Lung (tissue), 11 donors: ENCODE measurements at regions not wholly inside any gene's neighbourhood (a gene's known extent, or its start where the extent isn't known, plus 50 kb on each side); places are given as distances from the start of the nearest gene placed in this dataset.

Source experiments
- ATAC-seq: fragments of 200-7000 bp; cut with Tn5 transposase; one replicate; pipeline ENCODE4 v1.9.1; 2020; ENCODE audit warnings: moderate number of reproducible peaks; ENCODE audit not compliant: insufficient read depth, low FRiP score
- DNase-seq, 3 donors: peaks; one replicate each; pipeline ENCODE4 v3.0.0-alpha.2; 2013 to 2017
- H3K27ac ChIP-seq, 2 donors: one replicate each; pipeline ENCODE4 v1.5.1; 2013; ENCODE audit warnings: mild to moderate bottlenecking in 2 of 2, moderate library complexity in 2 of 2, control low read depth in 1 of 2, inconsistent platforms in 1 of 2, low read depth in 1 of 2, low read length in 1 of 2
- H3K27me3 ChIP-seq, 3 donors: one replicate each; pipeline ENCODE4 v1.5.1; 2013; ENCODE audit warnings: low read length in 2 of 3; ENCODE audit not compliant: control insufficient read depth in 3 of 3, insufficient read depth in 3 of 3
- H3K36me3 ChIP-seq, 4 donors: one replicate each; pipeline ENCODE4 v1.5.1; 2013; ENCODE audit warnings: low read length in 4 of 4, mild to moderate bottlenecking in 1 of 4, moderate library complexity in 1 of 4; ENCODE audit not compliant: control insufficient read depth in 4 of 4, insufficient read depth in 4 of 4
- H3K4me1 ChIP-seq, 5 donors: one replicate each; pipeline ENCODE4 v1.5.1; 2013; ENCODE audit warnings: low read length in 5 of 5, mild to moderate bottlenecking in 2 of 5, moderate library complexity in 1 of 5; ENCODE audit not compliant: control insufficient read depth in 5 of 5, insufficient read depth in 5 of 5
- H3K4me3 ChIP-seq: one replicate; pipeline ENCODE4 v1.5.1; 2013; ENCODE audit warnings: mild to moderate bottlenecking, control low read depth, moderate library complexity
- H3K9ac ChIP-seq, 2 donors: one replicate each; pipeline ENCODE4 v1.5.1; 2013; ENCODE audit warnings: low read length in 2 of 2, control low read depth in 1 of 2; ENCODE audit not compliant: insufficient read depth in 1 of 2
- H3K9me3 ChIP-seq, 4 donors: one replicate each; pipeline ENCODE4 v1.5.1; 2013; ENCODE audit warnings: low read length in 3 of 4, mild to moderate bottlenecking in 1 of 4, moderate library complexity in 1 of 4; ENCODE audit not compliant: control insufficient read depth in 4 of 4, insufficient read depth in 3 of 4
- CTCF ChIP-seq: IDR thresholded peaks from 2 replicates; pipeline ENCODE4 v1.5.1; 2012; ENCODE audit warnings: mild to moderate bottlenecking; ENCODE audit errors: control extremely low read depth, extremely low read depth
- WGBS, 2 donors: extraction: QIAGEN DNeasy Blood & Tissue Kit; methylation state at CpG; one replicate each; pipeline ENCODE4 v1.1.7; 2013; 5-methylcytosine and 5-hydroxymethylcytosine counted together
- donor health status: control.
- donor health status: control.
- donor health status: Bipolar disorder and iron deficiency.
- donor health status: healthy.
- donor health status: DM: yes; HTN: yes; CAD: no.

DNA sequence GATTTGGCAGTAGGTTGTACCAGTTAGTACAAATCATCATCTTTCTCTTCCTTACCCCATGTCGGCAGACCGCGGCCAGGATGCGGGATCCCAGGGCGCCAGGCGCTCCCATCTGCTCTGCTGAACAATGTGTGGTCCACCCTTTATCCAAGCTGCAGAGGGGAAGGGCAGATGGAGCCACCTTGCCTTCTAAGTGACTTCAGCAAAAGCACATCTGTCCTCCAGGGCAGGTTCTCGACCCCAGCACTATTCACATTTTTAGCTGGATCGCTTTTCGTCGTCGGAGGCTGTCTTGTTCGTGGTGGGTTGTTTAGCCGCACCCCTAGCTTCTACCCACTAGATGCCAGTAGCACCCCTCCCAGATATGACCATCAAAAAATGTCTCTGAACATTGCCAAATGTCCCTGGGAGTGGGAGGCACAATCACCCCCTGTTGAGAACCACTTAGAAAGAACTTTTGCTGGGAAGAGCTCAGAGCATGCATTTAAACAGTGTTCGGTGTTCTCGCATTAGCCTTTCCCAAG lies 58.1 kb upstream of the SIM2 start:
- Histone ChIP-seq H3K4me3 (no peak overlapping the region), H3K4me1 (peaks cover 0 to 10% (median 5%) of the 10 kb centered on the region in 5 donors), H3K36me3 (no peaks in the 10 kb centered on the region), H3K27me3 (no peaks in the 10 kb centered on the region), H3K27ac (no peak overlapping the region), H3K9me3 (peaks cover 0 to 5% (median 2%) of the 10 kb centered on the region in 4 donors), H3K9ac (no peak overlapping the region)
- TF ChIP-seq CTCF: no peak
- WGBS, 2 donors: 71 to 88% methylated on average over 15 of the region's 15 CpGs
- ATAC-seq (no peak), DNase-seq (no peak)

DNA sequence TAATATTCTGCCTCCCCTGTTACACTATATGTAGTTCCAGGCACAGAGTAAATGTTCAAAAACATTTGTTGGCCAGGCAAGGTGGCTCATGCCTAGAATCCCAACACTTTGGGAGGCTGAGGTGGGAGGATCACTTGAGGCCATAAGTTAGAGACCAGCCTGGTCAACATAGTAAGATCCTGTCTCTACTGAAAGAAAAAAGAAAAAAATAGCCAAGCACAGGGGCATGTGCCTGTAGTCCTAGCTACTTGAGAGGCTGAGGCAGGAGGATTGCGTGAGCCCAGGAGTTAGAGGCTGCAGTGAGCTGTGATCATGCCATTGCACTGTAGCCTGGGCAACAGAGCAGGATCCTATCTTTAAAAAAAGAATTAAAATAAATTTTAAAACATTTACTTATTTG lies 57.6 kb upstream of the SIM2 start:
- no peak for DNase-seq
- Histone ChIP-seq H3K9me3 (peaks cover 0 to 2% (median 0%) of the 10 kb centered on the region in 4 donors), H3K9ac (no peak overlapping the region), H3K27ac (no peak overlapping the region), H3K36me3 (no peaks in the 10 kb centered on the region), H3K4me1 (peaks cover 0 to 10% (median 5%) of the 10 kb centered on the region in 5 donors), H3K4me3 (no peak overlapping the region), H3K27me3 (no peaks in the 10 kb centered on the region)
- WGBS, 2 donors: 94 to 97% methylated on average over 1 of the region's 1 CpG
- no peak for TF ChIP-seq CTCF
- ATAC-seq: no peak

DNA sequence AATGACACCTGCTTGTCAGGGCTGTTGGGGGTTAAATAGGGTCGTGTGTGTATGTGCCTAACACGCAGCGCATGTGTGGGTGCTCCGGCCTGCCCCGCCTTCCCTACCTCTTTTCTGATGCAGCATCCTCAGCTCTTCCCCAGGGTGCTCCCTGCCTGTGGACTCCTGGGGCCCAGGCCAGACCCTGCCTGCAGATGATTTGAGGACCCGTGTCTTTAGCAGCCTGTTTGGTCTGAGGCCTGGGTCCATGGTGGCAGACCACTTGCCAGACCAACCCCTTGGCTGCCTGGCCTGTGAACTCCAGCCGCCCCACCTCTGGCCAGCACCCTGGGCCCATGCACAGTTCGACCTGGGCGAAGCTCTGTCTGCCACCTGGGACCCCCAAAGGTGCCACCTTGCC lies 57.0 kb upstream of the SIM2 start:
- WGBS, 2 donors: 84 to 90% methylated on average over 9 of the region's 9 CpGs
- no peak overlapping the region for H3K27ac ChIP-seq

More for the DNA sequence above, 57.0 kb upstream of the SIM2 start:
- peaks cover 0 to 10% (median 5%) of the 10 kb centered on the region in 5 donors for H3K4me1 ChIP-seq
- DNase-seq: no peak
- no peaks in the 10 kb centered on the region for H3K27me3 ChIP-seq
- no peak overlapping the region for H3K9ac ChIP-seq
- no peak for TF ChIP-seq CTCF
- H3K9me3 ChIP-seq: peaks cover 0 to 2% (median 0%) of the 10 kb centered on the region in 4 donors
- no peak for ATAC-seq
- no peak overlapping the region for H3K4me3 ChIP-seq
- no peaks in the 10 kb centered on the region for H3K36me3 ChIP-seq
